GM12878 (cell line): ENCODE measurements at regions not wholly inside any gene's neighbourhood (a gene's known extent, or its start where the extent isn't known, plus 50 kb on each side); places are given as distances from the start of the nearest gene placed in this dataset.

Experiments used
- ATAC-seq: fragments of 200-7000 bp; cut with Tn5 transposase; 3 replicates; pipeline ENCODE4 v1.9.1; 2020; ENCODE audit warnings: mild to moderate bottlenecking, moderate library complexity
- BruUV-seq: library from RNA; stranded (reverse); fragments of 400-500 nt; replicated peaks from 2 replicates; lab custom pipeline; 2021; lab: Mats Ljungman, UMichigan
- CTCF ChIA-PET: fragments of 300-600 bp; sonication (Branson Sonifier 250); formaldehyde crosslinking; extraction: SDS; loops from one replicate; lab custom pipeline; 2021; ENCODE audit warnings: inconsistent platforms; lab: Yijun Ruan, JAX
- POLR2A ChIA-PET: fragments of 350-600 bp; formaldehyde crosslinking; extraction: SDS; loops from one replicate; lab custom pipeline; 2021; ENCODE audit warnings: inconsistent platforms; lab: Charles Lee
- RAD21 ChIA-PET: fragments of 300-600 bp; sonication (Branson Sonifier 250); formaldehyde crosslinking; loops from one replicate; lab custom pipeline; 2023; ENCODE audit warnings: antibody characterized with exemption; ENCODE audit not compliant: unreplicated experiment; lab: Charles Lee
- SMC1A ChIA-PET: fragments of 300-600 bp; sonication (Branson Sonifier 250); formaldehyde crosslinking; loops from one replicate; lab custom pipeline; 2023; ENCODE audit not compliant: unreplicated experiment, uncharacterized antibody; lab: Charles Lee
- DNase-seq: peaks from one replicate; pipeline ENCODE4 v3.0.0-alpha.2; 2011; ENCODE audit warnings: low read depth, low spot score
- FAIRE-seq: peaks from 3 replicates; lab custom pipeline; 2011; peaks lifted over from hg19 to GRCh38; lab: Jason Lieb, UNC
- H2AFZ ChIP-seq: 2 replicates; pipeline ENCODE4 v1.6.0; 2011; ENCODE audit warnings: low read depth, low read length, control low read depth; ENCODE audit not compliant: control insufficient read depth
- H3K27ac ChIP-seq: 2 replicates; pipeline ENCODE4 v1.5.1; 2011; ENCODE audit warnings: control low read depth; ENCODE audit not compliant: control insufficient read depth, insufficient read depth
- H3K27me3 ChIP-seq, 2 experiments: replicated peaks in 1 of 2; 2 replicates each; pipeline versions ENCODE4 v1.6.0 to v1.6.1; 2011; ENCODE audit warnings: low read length in 1 of 2; ENCODE audit not compliant: control insufficient read depth in 2 of 2, insufficient read depth in 2 of 2
- H3K36me3 ChIP-seq, 2 experiments: 2 replicates each; pipeline ENCODE4 v1.5.1; 2011; ENCODE audit warnings: low read length in 1 of 2; ENCODE audit not compliant: control insufficient read depth in 2 of 2, insufficient read depth in 2 of 2
- H3K4me1 ChIP-seq: 2 replicates; pipeline ENCODE4 v1.6.1; 2011; ENCODE audit warnings: mild to moderate bottlenecking, low read length, moderate library complexity, mixed read lengths; ENCODE audit not compliant: control insufficient read depth, insufficient read depth
- H3K4me2 ChIP-seq: 2 replicates; pipeline ENCODE4 v1.6.0; 2011; ENCODE audit warnings: control low read depth; ENCODE audit not compliant: control insufficient read depth, insufficient read depth
- H3K4me3 ChIP-seq: fragments of 200-600 bp; sonication (generic); 2 replicates; pipeline ENCODE4 v1.5.1; 2016
- H3K79me2 ChIP-seq: 2 replicates; pipeline ENCODE4 v1.6.0; 2011; ENCODE audit warnings: low read length; ENCODE audit not compliant: control insufficient read depth, insufficient read depth
- H3K9ac ChIP-seq: 2 replicates; pipeline ENCODE4 v1.8.0; 2011; ENCODE audit warnings: low read length, control low read depth, mixed read lengths; ENCODE audit not compliant: control insufficient read depth, insufficient read depth
- H3K9me3 ChIP-seq: replicated peaks from 3 replicates; pipeline ENCODE4 v1.5.1; 2011; ENCODE audit warnings: mild to moderate bottlenecking, low read length; ENCODE audit not compliant: control insufficient read depth, insufficient read depth
- H4K20me1 ChIP-seq: 2 replicates; pipeline ENCODE4 v1.6.0; 2011; ENCODE audit not compliant: control insufficient read depth, insufficient read depth
- BHLHE40 ChIP-seq, 2 experiments: fragments of 450-650 bp in 1 of 2; IDR thresholded peaks; 2 replicates each; pipeline ENCODE4 v1.6.1; 2011 to 2017; ENCODE audit warnings: low read depth in 2 of 2, borderline replicate concordance in 1 of 2, improper control_type of control experiment in 1 of 2, low read length in 1 of 2, mild to moderate bottlenecking in 1 of 2
- CBX3 ChIP-seq: fragments of 200-600 bp; sonication (generic); IDR thresholded peaks from 2 replicates; pipeline ENCODE4 v1.6.1; 2016; ENCODE audit warnings: low read depth, borderline replicate concordance
- CHD4 ChIP-seq: fragments of 200-600 bp; sonication (generic); IDR thresholded peaks from 2 replicates; pipeline ENCODE4 v1.6.1; 2016; ENCODE audit warnings: mild to moderate bottlenecking
- CUX1 ChIP-seq: IDR thresholded peaks from 2 replicates; pipeline ENCODE4 v1.6.1; 2012; ENCODE audit warnings: improper control_type of control experiment, low read depth, low read length; ENCODE audit not compliant: insufficient replicate concordance
- HDGF ChIP-seq: fragments of 450-650 bp; IDR thresholded peaks from 2 replicates; pipeline ENCODE4 v1.6.1; 2016; ENCODE audit warnings: antibody characterized with exemption
- MLLT1 ChIP-seq: fragments of 450-650 bp; IDR thresholded peaks from 2 replicates; pipeline ENCODE4 v1.6.1; 2016; ENCODE audit warnings: mild to moderate bottlenecking
- SMAD1 ChIP-seq: fragments of 450-650 bp; IDR thresholded peaks from 2 replicates; pipeline ENCODE4 v1.6.1; 2018; ENCODE audit warnings: mild to moderate bottlenecking, low read depth; ENCODE audit not compliant: partially characterized antibody
- TARDBP ChIP-seq: IDR thresholded peaks from 2 replicates; pipeline ENCODE4 v1.6.1; 2016; ENCODE audit warnings: borderline replicate concordance
- TBL1XR1 ChIP-seq: IDR thresholded peaks from 2 replicates; pipeline ENCODE4 v1.6.1; 2012; ENCODE audit warnings: low read depth, low read length, improper control_type of control experiment
- WRNIP1 ChIP-seq: IDR thresholded peaks from 2 replicates; pipeline ENCODE4 v1.6.1; 2011; ENCODE audit warnings: low read depth, low read length, improper control_type of control experiment, borderline replicate concordance
- WGBS: methylation state at CpG from one replicate; pipeline ENCODE4 v1.1.6; 2016; ENCODE audit warnings: low lambda C conversion rate; ENCODE audit not compliant: insufficient replicate concordance, insufficient coverage; ENCODE audit errors: missing lambda C conversion rate; 5-methylcytosine and 5-hydroxymethylcytosine counted together
- in situ Hi-C: fragments of 300-500 bp; cut with MboI; formaldehyde crosslinking; loops from 9 replicates; pipeline ENCODE4 v1.14.3; 2018; ENCODE audit warnings: mixed read lengths
- intact Hi-C: fragments of 100-400 bp; cut with micrococcal nuclease; formaldehyde crosslinking; loops from one replicate; pipeline ENCODE4 v1.14.2; 2022; ENCODE audit not compliant: unreplicated experiment

GRCh38 chr19:31970027-31970461 lies 375.4 kb upstream of the ZNF507 start:
- CTCF ChIA-PET = no interaction called here

GRCh38 chr19:31974290-31974689 lies 371.1 kb upstream of the ZNF507 start:
- H2AFZ ChIP-seq = no peak overlapping the region
- H3K9ac ChIP-seq = no peak overlapping the region
- no peak overlapping the region for H3K27ac ChIP-seq
- intact Hi-C loops = no loop called here
- H3K4me2 ChIP-seq = no peak overlapping the region
- in situ Hi-C loops = no loop called here
- ATAC-seq = no peak
- H3K4me3 ChIP-seq = no peak overlapping the region
- no peaks in the 10 kb centered on the region for H3K79me2 ChIP-seq
- WGBS = 13% methylated on average over 4 of the region's 4 CpGs
- no peaks in the 10 kb centered on the region for H3K36me3 ChIP-seq
- ChIA-PET RAD21 (no interaction called here), POLR2A (no interaction called here), SMC1A (no interaction called here), CTCF (no interaction called here)
- BruUV-seq = no TSS peak
- no peaks in the 10 kb centered on the region for H3K4me1 ChIP-seq
- no peaks in the 10 kb centered on the region; the same call in 2 of the 3 replicates for H3K9me3 ChIP-seq
- FAIRE-seq = no peak
- H3K27me3 ChIP-seq = no peaks in the 10 kb centered on the region
- no peaks in the 10 kb centered on the region for H4K20me1 ChIP-seq
- DNase-seq = no peak
- TF ChIP-seq BHLHE40 (IDR thresholded peaks at IDR 0.05; ENCODE audit: borderline replicate concordance in 1 of 2, low read depth in 2 of 2, low read length in 1 of 2) (no peak), CUX1 (no peak), CHD4 (no peak), HDGF (no peak), SMAD1 (no peak)

More at GRCh38 chr19:31970027-31970461, 375.4 kb upstream of the ZNF507 start:
- no peaks in the 10 kb centered on the region for H3K79me2 ChIP-seq
- ChIA-PET RAD21 (no interaction called here), SMC1A (no interaction called here), POLR2A (no interaction called here)
- DNase-seq (no peak), FAIRE-seq (no peak), ATAC-seq (no peak)
- no peaks in the 10 kb centered on the region; the same call in 2 of the 3 replicates for H3K9me3 ChIP-seq
- intact Hi-C loops = no loop called here
- no peaks in the 10 kb centered on the region for H4K20me1 ChIP-seq
- 47% methylated on average over 2 of the region's 2 CpGs for WGBS
- no peak overlapping the region for H3K4me3 ChIP-seq
- no peak overlapping the region for H3K9ac ChIP-seq
- H3K36me3 ChIP-seq = no peaks in the 10 kb centered on the region
- no peak overlapping the region for H2AFZ ChIP-seq
- no peaks in the 10 kb centered on the region for H3K4me1 ChIP-seq
- in situ Hi-C loops = no loop called here
- H3K4me2 ChIP-seq = no peak overlapping the region
- H3K27me3 ChIP-seq = no peaks in the 10 kb centered on the region
- BruUV-seq = no TSS peak
- TF ChIP-seq WRNIP1 (no peak), CBX3 (no peak), TARDBP (no peak), TBL1XR1 (no peak), MLLT1 (no peak)
- H3K27ac ChIP-seq = no peak overlapping the region
